Sigmoid colon (tissue), 6 donors: ENCODE measurements at regions not wholly inside any gene's neighbourhood (a gene's known extent, or its start where the extent isn't known, plus 50 kb on each side); places are given as distances from the start of the nearest gene placed in this dataset.

Experiments used
- DNase-seq: peaks from one replicate; pipeline ENCODE4 v3.0.0-alpha.2; 2019
- H3K27ac ChIP-seq, 4 donors: fragments of 200-600 bp; sonication (generic); one replicate each; pipeline ENCODE4 v1.5.1; 2016 to 2019; ENCODE audit warnings: mild to moderate bottlenecking in 1 of 4
- H3K27me3 ChIP-seq, 3 donors: fragments of 200-600 bp; sonication (generic); one replicate each; pipeline ENCODE4 v1.5.1; 2019; ENCODE audit warnings: mild to moderate bottlenecking in 1 of 3
- H3K36me3 ChIP-seq, 4 donors: fragments of 200-600 bp; sonication (generic); one replicate each; pipeline ENCODE4 v1.5.1; 2016 to 2019
- H3K4me1 ChIP-seq, 4 donors: fragments of 200-600 bp; sonication (generic); one replicate each; pipeline ENCODE4 v1.5.1; 2017 to 2019
- H3K4me3 ChIP-seq, 4 donors: fragments of 200-600 bp; sonication (generic); one replicate each; pipeline ENCODE4 v1.5.1; 2017 to 2019; ENCODE audit warnings: mild to moderate bottlenecking in 2 of 4, moderate library complexity in 1 of 4
- H3K9me3 ChIP-seq, 4 donors: fragments of 200-600 bp in 3 of 4; sonication (generic) in 3 of 4; one replicate each; pipeline versions ENCODE4 v1.5.1 to v1.6.1; 2013 to 2019
- CTCF ChIP-seq, 4 experiments: fragments of 450-650 bp in 3 of 4; fragments of 200-600 bp in 1 of 4; IDR thresholded peaks; one replicate each; pipeline ENCODE4 v1.5.1; 2016 to 2019; ENCODE audit warnings: antibody characterized with exemption in 4 of 4, mild to moderate bottlenecking in 3 of 4, moderate library complexity in 2 of 4
- EP300 ChIP-seq, 4 donors: sonication (generic); formaldehyde crosslinking; IDR thresholded peaks; one replicate each; pipeline ENCODE4 v1.6.1; 2017; ENCODE audit warnings: antibody characterized with exemption in 4 of 4
- POLR2A ChIP-seq, 2 donors: fragments of 450-650 bp; IDR thresholded peaks; one replicate each; pipeline ENCODE4 v1.6.1; 2016; ENCODE audit warnings: antibody characterized with exemption in 2 of 2, mild to moderate bottlenecking in 2 of 2, moderate library complexity in 2 of 2
- POLR2AphosphoS5 ChIP-seq, 4 donors: sonication (generic); formaldehyde crosslinking; IDR thresholded peaks; one replicate each; pipeline ENCODE4 v1.6.1; 2017; ENCODE audit warnings: antibody characterized with exemption in 4 of 4
- WGBS, 2 donors: extraction: QIAGEN DNeasy Blood & Tissue Kit; methylation state at CpG; one replicate each; pipeline ENCODE4 v1.1.7; 2013; 5-methylcytosine and 5-hydroxymethylcytosine counted together
- intact Hi-C: fragments of 100-400 bp; cut with DNase I; formaldehyde crosslinking; loops from one replicate; pipeline ENCODE4 v1.15.1; 2023
- donor health status: healthy with polysubstance abuse.
- donor health status: healthy.

- Histone ChIP-seq H3K4me3 (no peak overlapping the region), H3K9me3 (peaks cover 0 to 4% (median 0%) of the 10 kb centered on the region in 4 donors), H3K4me1 (peaks cover 0 to 4% (median 0%) of the 10 kb centered on the region in 4 donors), H3K36me3 (no peaks in the 10 kb centered on the region), H3K27me3 (no peaks in the 10 kb centered on the region), H3K27ac (no peak overlapping the region)
- intact Hi-C loops: no loop called here
- WGBS, 2 donors: 93 to 94% methylated on average over 2 of the region's 2 CpGs
- no peak for DNase-seq
- no peak for TF ChIP-seq POLR2AphosphoS5 (IDR thresholded peaks at IDR 0.05)
- no peak for TF ChIP-seq CTCF (IDR thresholded peaks at IDR 0.05)
- TF ChIP-seq POLR2A (IDR thresholded peaks at IDR 0.05): no peak
- no peak for TF ChIP-seq EP300 (IDR thresholded peaks at IDR 0.05)
Observed at GRCh38 chr4:149277705-149278104, 537.9 kb downstream of the IQCM start.

- no peaks in the 10 kb centered on the region for H3K4me1 ChIP-seq
- DNase-seq: no peak
- no peak overlapping the region for H3K4me3 ChIP-seq
- H3K36me3 ChIP-seq: no peaks in the 10 kb centered on the region
- WGBS, 2 donors: 97 to 98% methylated on average over 1 of the region's 1 CpG
- H3K27me3 ChIP-seq: no peaks in the 10 kb centered on the region
- no peak for TF ChIP-seq POLR2A (IDR thresholded peaks at IDR 0.05)
- no peak for TF ChIP-seq POLR2AphosphoS5 (IDR thresholded peaks at IDR 0.05)
- no peak for TF ChIP-seq EP300 (IDR thresholded peaks at IDR 0.05)
- TF ChIP-seq CTCF (IDR thresholded peaks at IDR 0.05): no peak
- H3K27ac ChIP-seq: no peak overlapping the region
- intact Hi-C loops: no loop called here
- H3K9me3 ChIP-seq: peaks cover 0 to 4% (median 0%) of the 10 kb centered on the region in 4 donors
Observed at GRCh38 chr4:149269835-149270234, 545.8 kb downstream of the IQCM start.

- no peaks in the 10 kb centered on the region for H3K9me3 ChIP-seq
- intact Hi-C loops: no loop called here
- H3K27ac ChIP-seq: no peak overlapping the region
- no peaks in the 10 kb centered on the region for H3K27me3 ChIP-seq
- no peak overlapping the region for H3K4me3 ChIP-seq
- WGBS, 2 donors: 74 to 85% methylated on average over 3 of the region's 3 CpGs
- H3K4me1 ChIP-seq: no peaks in the 10 kb centered on the region
- no peaks in the 10 kb centered on the region for H3K36me3 ChIP-seq
- TF ChIP-seq EP300 (IDR thresholded peaks at IDR 0.05) (no peak), CTCF (IDR thresholded peaks at IDR 0.05) (no peak), POLR2A (IDR thresholded peaks at IDR 0.05) (no peak), POLR2AphosphoS5 (IDR thresholded peaks at IDR 0.05) (no peak)
- DNase-seq: no peak
Observed at GRCh38 chr4:149266301-149266700, 549.3 kb downstream of the IQCM start.

GRCh38 chr4:149265645-149266044, 550.0 kb downstream of the IQCM start:
- no peaks in the 10 kb centered on the region for H3K27me3 ChIP-seq
- TF ChIP-seq POLR2A (IDR thresholded peaks at IDR 0.05) (no peak), CTCF (IDR thresholded peaks at IDR 0.05) (no peak), POLR2AphosphoS5 (IDR thresholded peaks at IDR 0.05) (no peak), EP300 (IDR thresholded peaks at IDR 0.05) (no peak)
- no peaks in the 10 kb centered on the region for H3K36me3 ChIP-seq
- DNase-seq: no peak
- H3K9me3 ChIP-seq: no peaks in the 10 kb centered on the region
- intact Hi-C loops: no loop called here
- 65 to 81% methylated on average over 3 of the region's 3 CpGs for WGBS, 2 donors
- H3K4me3 ChIP-seq: no peak overlapping the region
- H3K4me1 ChIP-seq: no peaks in the 10 kb centered on the region
- no peak overlapping the region for H3K27ac ChIP-seq

- Histone ChIP-seq H3K4me1 (no peaks in the 10 kb centered on the region), H3K27me3 (no peaks in the 10 kb centered on the region), H3K4me3 (no peak overlapping the region), H3K27ac (no peak overlapping the region), H3K9me3 (no peaks in the 10 kb centered on the region), H3K36me3 (no peaks in the 10 kb centered on the region)
- TF ChIP-seq EP300 (IDR thresholded peaks at IDR 0.05) (no peak), CTCF (IDR thresholded peaks at IDR 0.05) (peak in 2 of 4 experiments; percentile 32 to 47)
- 34 to 45% methylated on average over 2 of the region's 2 CpGs for WGBS, 2 donors
- intact Hi-C loops: no loop called here
- DNase-seq: no peak
Observed at GRCh38 chr4:149264093-149264733, 551.4 kb downstream of the IQCM start.
